Stimulated activated CD4-positive, alpha-beta T cell treated with anti-CD3 and anti-CD28 coated beads, Interleukin-12 subunit alpha, Interleukin-12 subunit beta, amount 100 ng/mL, for 48 hours (primary cell): ENCODE measurements at regions not wholly inside any gene's neighbourhood (a gene's known extent, or its start where the extent isn't known, plus 50 kb on each side); places are given as distances from the start of the nearest gene placed in this dataset.

Experiments used
- DNase-seq, 3 donors: peaks; one replicate each; pipeline ENCODE4 v3.0.0-alpha.2; 2020; ENCODE audit warnings: low read depth in 2 of 3, low spot score in 1 of 3

GRCh38 chr2:21928292-21928691 is 804.5 kb downstream of the TDRD15 start:
- no peak for DNase-seq

GRCh38 chr2:21930226-21930625 is 806.5 kb downstream of the TDRD15 start:
- DNase-seq, result no peak

DNA sequence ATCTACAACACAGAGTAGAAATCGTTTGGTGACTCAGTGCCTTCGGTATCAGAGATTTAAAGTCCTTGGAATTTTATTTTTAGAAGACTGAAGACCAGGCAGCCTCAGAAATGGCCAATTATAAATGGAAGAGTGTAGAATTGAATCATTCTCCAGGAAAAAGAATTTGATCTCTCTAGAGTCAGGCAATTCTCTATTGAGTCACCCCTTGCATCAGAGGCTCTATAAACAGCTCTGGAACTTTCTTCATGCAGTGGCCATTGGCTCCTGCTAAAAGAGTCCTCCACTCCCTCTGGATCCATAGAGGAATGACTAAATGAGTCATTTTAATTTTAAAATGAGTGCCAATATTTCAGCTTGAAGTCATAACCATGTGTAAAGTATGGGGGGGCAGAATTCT is 816.2 kb downstream of the TDRD15 start:
- no peak for DNase-seq

GRCh38 chr2:21944536-21944935 is 820.8 kb downstream of the TDRD15 start:
- DNase-seq, result no peak

DNA sequence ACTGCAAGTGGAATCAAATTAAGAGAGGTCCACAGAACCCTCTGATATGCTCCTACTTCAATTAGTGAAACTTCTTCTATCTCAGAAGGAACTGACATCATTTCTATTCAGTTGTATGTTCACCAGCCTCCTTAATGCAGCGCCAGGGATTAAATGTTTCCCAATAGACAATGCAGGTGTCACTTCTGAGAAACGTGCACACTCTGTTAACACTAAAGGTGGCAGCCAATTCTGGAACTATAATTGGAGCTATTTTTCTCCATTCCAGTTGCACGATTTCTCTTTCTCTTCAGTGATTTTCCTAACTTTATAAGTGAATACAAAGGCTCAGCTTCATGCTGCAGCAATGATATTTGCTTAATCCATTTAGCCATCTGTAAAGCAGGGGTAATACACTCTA is 821.9 kb downstream of the TDRD15 start:
- no peak for DNase-seq

- no peak for DNase-seq
Observed at GRCh38 chr2:21947046-21947445, 823.3 kb downstream of the TDRD15 start.

DNA sequence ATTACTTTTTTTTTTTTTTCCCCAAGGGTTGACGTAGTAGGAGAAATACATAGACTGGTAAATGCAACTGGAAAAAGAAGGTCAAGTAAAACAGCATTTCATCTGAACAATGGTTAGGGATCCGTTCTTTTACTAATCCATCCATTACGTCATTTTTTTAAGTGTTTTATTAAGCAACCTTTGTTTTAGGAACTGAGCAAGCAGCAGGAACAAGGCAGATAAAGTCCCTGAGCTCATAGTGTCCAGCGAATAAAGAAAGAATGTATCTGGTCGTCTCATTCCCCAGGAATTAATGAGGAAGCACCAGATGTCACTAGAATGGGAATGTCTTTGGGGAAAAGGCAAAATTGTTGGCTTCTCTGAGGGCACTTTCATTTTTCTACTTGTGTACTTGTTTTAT is 842.4 kb downstream of the TDRD15 start:
- DNase-seq, result no peak

DNA sequence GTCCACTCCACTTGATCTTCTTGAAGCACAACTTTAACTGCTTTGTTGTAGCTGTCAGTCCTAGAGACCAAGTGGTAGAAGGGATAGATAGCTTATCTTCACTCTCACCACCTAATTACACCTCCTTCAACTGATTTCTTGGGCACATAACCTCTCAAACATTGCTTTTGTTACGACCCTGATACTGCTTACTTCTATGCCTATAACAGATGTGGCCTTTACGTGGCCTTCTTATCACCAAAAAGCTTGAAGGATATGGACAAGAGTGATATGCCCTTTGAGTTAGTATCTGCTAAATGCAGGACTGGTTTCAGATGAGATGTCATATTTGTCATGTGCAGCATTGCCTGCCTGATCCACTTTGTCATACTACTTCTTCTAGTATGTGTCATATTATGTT is 847.2 kb downstream of the TDRD15 start:
- DNase-seq, result no peak

GRCh38 chr2:21972586-21972985 is 848.8 kb downstream of the TDRD15 start:
- DNase-seq, result no peak

- no peak for DNase-seq
Observed at GRCh38 chr2:21981127-21981526, 857.4 kb downstream of the TDRD15 start.

- no peak for DNase-seq
Observed at GRCh38 chr2:21993002-21993401, 869.2 kb downstream of the TDRD15 start.

GRCh38 chr2:21996339-21996738 is 872.6 kb downstream of the TDRD15 start:
- no peak for DNase-seq

- no peak for DNase-seq
Observed at GRCh38 chr2:21999522-21999921, 875.8 kb downstream of the TDRD15 start.

DNA sequence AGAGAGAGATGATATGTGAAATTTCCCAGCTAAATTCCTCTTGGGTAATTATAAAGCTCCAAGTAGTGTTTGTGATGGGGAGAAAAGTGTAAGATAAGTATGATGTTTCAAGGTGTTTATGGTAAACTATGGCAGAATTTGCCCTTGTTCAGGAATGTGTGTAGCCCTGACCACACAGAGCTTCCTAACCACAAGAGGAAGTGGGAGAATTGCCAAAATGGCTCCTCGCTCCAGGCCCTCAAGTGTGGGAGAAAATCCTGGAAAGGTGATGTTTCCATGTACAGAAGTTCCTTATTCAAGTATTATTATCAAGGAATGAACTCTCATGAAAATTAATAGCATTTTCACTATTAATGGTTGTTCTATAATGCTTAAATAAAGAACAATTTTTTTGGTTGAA is 878.3 kb downstream of the TDRD15 start:
- no peak for DNase-seq

DNA sequence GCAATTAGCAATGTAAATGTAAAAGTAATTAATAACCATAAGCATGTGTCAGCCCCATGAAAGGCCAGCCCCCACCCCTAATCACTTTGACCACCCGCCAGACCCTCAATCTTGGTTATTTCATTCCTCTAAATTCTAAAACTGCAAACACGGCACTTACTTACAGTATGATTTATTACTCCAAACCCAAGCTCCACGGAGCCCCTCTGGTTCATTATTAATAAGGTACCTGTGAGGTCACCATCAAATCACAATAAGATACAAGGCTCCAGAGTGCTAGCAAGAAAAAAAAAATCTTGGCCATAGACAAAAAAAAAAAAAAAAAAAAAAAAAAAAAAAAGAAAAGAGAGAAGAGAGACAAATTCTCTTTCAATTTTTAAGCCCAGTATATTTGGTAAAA is 879.5 kb downstream of the TDRD15 start:
- no peak for DNase-seq

GRCh38 chr2:22011048-22011447 is 887.3 kb downstream of the TDRD15 start:
- DNase-seq, result no peak

- no peak for DNase-seq
Observed at GRCh38 chr2:22020091-22020742, 896.4 kb downstream of the TDRD15 start.

DNA sequence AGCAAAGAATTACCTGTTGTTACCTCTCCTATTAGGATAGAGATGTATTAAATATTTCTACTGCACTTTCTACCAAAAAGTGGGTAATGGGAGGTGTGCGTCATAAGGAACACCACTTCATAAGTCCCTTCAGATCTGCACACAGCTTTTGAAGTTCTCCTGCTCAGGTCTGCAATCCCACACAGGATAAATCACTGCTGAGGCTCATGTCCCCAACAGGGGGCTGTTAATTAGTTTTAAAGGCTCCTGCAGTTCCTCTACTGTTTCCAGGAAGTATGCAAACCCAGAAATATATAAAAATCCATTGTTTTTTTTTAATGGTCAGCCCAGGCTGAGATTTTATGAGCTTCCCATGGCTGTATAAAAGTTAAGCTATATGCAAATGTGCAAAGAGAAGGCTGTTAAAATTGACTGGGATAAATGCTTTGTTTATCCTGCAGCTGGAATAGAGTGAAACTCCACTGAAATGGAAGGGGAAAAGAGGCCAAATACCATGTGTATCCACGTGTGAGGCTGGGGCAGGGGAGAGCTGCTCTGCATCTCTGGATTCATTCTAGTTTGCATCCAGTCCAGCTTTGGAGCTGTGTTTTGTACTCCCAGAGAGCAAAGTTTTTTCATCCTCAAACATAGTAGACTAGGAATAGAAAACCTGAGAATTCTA is 903.7 kb downstream of the TDRD15 start:
- DNase-seq, result no peak

DNA sequence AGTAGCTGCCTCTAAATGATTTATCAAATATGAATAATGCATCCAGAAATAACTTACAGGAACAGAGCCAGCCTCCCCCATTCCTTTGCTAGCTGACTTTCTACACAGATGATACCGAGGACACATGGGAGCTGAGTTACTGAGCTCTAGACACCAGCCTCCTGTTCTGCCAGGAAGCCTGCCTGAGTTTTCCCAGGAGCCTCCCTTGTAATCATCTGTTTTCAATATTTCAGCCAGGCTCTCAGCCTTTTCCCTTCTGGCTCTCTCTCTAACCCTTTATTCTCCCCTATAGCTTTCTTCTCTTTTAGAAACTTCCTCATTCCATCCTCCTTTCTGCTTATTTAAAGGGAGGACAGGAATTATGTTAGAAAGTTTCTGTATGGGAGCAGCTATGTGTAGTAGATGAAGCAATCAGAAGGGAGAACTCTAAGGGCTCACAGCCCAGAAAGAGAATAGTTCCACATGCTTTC is 911.6 kb downstream of the TDRD15 start:
- no peak for DNase-seq

DNA sequence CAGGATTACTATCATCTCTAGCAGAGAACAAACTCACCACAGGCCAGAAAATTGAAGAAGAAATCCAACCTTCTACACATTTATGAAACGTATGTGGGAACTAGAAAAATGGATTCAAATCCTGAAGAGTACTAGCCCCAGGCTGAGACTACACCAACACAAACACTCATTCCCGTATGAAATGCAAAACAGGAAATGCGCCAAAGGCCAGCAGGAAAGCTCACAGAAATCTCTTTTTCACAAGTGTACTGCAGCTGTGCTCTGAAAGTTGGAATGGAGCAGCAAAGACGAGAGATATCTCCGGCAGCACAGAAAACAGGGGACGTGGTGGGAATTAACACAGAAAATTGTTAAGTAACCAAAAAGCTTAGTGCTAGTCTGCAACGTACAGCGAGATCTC is 913.5 kb downstream of the TDRD15 start:
- DNase-seq, result no peak

- no peak for DNase-seq
Observed at GRCh38 chr2:22043784-22044183, 920.0 kb downstream of the TDRD15 start.

DNA sequence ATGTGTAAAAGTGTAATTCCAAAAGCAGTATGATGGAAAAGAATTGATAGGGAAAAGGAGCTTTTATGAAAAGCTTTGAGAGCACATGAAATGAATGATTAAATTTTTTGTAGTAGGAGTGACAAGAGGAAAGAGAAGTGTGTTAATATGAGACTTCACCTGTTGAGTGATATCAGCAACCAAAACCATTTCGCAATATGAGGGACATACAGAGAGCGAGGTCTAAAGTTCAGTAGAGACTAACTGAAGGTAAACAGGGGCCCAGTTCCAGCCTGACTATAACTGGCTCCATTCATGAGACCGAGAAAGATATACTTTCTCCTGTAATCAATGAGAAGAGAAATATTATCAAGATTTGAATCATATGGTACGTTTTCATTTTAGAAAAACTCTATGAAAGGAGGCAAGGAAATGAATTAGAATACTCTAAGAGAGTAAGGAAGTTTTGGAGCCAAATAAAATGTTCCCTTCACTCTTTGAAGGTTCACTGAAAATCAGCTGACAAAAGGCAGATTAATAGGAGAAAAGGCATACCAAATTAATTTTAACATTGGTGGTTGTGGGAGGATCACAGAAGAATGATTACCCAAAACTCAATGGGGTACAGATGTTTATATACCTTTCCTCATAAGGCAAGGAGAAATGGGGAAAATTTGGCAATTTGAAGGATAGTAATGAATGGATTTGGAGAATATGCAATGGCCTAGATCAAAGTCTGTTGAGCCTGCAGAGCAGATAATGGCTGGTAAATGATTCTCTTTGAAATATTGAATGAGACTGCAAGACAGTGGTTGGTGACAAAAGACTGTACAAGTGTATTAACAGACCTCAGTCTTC is 932.2 kb downstream of the TDRD15 start:
- no peak for DNase-seq
